HG03558 (cell line): ENCODE measurements at regions not wholly inside any gene's neighbourhood (a gene's known extent, or its start where the extent isn't known, plus 50 kb on each side); places are given as distances from the start of the nearest gene placed in this dataset.

ENCODE experiments used
- ATAC-seq: cut with Tn5 transposase; IDR thresholded peaks from one replicate; pipeline ENCODE4 v1.9.1; 2021; ENCODE audit warnings: moderate number of reproducible peaks; ENCODE audit not compliant: unreplicated experiment; ENCODE audit errors: extremely low read depth

GRCh38 chr20:17796091-17796563 is 96.4 kb downstream of the BANF2 start:
- ATAC-seq, result no peak

GRCh38 chr20:17795501-17796071 is 95.8 kb downstream of the BANF2 start:
- ATAC-seq, result no peak

DNA sequence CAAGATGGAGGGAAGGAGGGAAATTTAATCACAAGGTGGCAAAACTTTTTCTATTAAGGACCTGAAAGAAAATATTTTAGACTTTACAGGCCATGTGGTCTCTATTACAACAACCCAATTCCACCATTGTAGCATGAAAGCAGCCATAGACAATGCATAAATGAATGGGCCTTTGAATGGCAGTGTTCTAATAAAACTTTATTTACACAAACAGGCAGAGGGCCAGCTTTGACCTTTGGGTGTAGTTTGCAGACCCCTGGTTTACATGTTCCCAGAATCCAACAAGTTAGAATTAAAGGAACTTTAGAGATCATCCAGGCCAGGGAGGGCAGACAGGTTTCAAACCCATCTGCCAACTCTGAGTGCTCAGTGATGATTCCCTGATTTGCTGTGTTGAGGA is 95.2 kb downstream of the BANF2 start:
- ATAC-seq, result no peak

DNA sequence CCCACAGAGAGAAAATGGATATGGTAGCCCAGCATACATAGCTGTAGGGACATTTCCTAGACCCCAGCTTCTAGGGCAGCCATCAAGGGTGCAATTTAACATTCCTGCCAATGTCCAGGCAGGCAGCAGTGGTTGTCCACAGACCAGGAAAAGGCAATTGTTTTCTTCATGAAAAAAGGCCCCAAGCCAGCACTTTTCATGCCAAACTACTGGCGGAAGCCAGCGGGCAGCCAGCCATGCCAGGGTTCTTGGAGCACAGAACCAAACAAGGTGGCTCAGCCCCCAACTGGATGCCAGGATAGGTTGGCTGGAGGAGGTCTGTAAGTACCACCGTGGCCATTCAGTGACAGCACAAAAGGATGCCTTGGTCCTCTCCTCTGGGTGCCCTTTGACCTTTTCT is 94.6 kb downstream of the BANF2 start:
- no peak for ATAC-seq

- ATAC-seq, result no peak
Measured at GRCh38 chr20:17793986-17794385, 94.2 kb downstream of the BANF2 start.

GRCh38 chr20:17790296-17790695 is 90.5 kb downstream of the BANF2 start:
- no peak for ATAC-seq

GRCh38 chr20:17787816-17788215 is 88.0 kb downstream of the BANF2 start:
- ATAC-seq, result no peak

GRCh38 chr20:17786221-17786718 is 86.5 kb downstream of the BANF2 start:
- no peak for ATAC-seq
